ENCODE measurements at regions not wholly inside any gene's neighbourhood (a gene's known extent, or its start where the extent isn't known, plus 50 kb on each side); places are given as distances from the start of the nearest gene placed in this dataset.

DNA sequence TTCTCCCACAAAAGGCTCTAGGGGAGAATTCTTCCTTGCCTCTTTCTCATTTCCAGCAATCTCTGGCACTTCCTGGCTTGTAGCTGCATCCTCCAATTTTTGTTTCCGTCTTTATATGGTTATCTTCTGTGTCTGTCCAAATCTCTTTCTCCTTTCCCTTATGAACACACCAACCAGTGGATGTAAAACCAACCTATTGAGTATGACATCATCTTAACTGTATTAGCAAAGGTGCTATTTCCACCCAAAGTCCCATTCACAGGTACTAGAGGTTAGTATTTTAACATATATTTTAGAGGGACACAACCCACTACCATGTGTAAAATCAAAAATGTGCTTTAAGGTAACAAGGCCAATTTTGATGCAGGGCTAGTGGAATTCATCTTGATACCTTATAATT is 129.0 kb downstream of the RAP2A start:
- DNase-seq: no peak

- no peak for DNase-seq
Observed at GRCh38 chr13:97564956-97565355, 131.0 kb downstream of the RAP2A start.

DNA sequence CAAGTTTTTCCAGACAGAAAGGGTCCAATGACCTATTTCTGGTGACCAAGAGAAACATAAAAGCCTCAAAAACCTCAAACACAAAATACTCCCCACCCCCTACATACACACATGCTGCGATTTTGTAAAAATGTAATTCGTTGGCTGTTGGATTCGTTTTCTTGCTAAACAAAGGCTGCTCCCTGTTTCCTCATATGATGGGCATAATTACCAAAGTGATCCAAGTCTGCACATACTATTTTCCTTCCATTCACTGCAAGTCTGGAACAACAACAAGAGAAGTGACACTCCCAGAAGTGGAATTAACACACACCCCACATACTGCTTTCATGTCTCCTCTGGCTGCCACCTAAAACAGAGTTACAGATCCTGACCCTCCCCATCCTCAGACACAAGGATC is 131.9 kb downstream of the RAP2A start:
- DNase-seq: no peak

- no peak for DNase-seq
Observed at GRCh38 chr13:97566907-97567306, 132.9 kb downstream of the RAP2A start.

GRCh38 chr13:97567510-97568243 is 133.7 kb downstream of the RAP2A start:
- no peak for DNase-seq

GRCh38 chr13:97568850-97569249 is 134.9 kb downstream of the RAP2A start:
- no peak for DNase-seq

DNA sequence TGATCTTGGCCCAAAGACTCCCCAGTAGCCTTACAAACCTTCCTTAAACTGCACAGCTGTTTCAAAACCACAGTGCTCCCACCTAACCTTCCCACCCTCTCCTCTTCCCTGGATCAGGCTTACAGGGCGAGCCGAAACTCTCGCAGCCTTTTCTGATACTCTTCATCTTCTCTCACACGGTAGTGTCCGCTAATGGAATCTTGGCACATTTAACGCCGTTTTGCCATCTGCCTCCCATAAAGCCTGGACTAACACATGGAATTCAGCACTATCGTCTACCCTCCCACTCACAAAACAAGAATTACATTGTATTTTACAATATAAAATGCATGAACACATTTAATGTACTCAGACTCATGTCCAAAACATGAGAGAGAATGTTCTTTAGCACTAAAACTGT is 135.9 kb downstream of the RAP2A start:
- DNase-seq: no peak

GRCh38 chr13:97570442-97570841 is 136.5 kb downstream of the RAP2A start:
- no peak for DNase-seq

DNA sequence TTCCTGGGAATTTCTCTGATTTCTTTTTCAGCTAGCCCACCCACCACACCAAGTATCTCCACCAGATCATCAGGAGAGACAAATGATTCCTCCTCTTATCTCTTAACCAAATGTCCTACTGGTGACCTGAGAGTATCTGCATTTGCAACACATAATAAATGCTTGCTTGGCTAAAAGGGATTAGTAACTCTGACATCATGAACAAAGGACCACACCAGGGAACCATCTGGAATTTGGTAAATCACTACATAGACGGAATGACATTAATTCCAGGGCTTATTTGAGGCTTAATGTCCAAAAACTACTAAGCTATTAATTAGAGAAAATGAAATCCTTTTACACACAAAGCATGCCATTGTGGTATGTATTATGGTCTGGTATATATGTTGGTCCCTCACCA is 139.0 kb downstream of the RAP2A start:
- no peak for DNase-seq

- no peak for DNase-seq
Observed at GRCh38 chr13:97574926-97575325, 141.0 kb downstream of the RAP2A start.

DNA sequence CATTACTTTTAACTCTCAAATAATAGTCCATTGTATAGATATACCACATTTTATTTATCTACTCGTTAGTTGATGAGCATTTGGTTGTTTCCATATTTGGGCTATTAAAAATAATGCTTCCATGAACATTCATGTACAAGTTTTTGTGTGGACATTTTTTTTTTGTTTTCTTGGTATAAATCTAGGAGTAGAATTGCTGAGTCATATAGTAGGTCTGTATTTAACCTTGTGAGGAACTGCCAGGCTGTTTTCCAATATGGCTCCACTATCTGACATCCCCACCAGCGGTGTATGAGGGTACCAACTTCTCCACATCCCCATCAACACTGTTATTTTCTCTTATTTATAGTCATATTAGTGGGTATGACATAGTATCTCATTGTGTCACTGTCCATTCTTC is 143.1 kb downstream of the RAP2A start:
- DNase-seq: no peak

DNA sequence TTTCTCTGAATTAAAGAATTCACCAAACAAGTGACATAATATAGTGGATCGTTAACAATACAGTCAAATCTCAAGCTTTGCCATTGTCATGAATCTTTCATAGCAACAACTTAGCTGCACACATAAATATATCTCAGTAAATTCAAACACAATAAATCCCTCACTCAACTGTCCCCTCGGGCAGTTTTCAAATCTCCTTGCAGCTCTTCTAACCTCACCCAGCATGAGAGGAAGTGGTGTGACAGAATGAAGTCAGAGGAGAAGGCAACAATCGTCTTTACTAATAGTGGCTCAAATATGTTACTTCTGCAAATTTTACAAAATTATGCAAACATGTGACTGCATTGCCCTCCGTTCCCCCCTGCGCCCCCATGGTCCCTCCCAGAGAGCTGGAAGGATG is 148.2 kb downstream of the RAP2A start:
- DNase-seq: no peak

DNA sequence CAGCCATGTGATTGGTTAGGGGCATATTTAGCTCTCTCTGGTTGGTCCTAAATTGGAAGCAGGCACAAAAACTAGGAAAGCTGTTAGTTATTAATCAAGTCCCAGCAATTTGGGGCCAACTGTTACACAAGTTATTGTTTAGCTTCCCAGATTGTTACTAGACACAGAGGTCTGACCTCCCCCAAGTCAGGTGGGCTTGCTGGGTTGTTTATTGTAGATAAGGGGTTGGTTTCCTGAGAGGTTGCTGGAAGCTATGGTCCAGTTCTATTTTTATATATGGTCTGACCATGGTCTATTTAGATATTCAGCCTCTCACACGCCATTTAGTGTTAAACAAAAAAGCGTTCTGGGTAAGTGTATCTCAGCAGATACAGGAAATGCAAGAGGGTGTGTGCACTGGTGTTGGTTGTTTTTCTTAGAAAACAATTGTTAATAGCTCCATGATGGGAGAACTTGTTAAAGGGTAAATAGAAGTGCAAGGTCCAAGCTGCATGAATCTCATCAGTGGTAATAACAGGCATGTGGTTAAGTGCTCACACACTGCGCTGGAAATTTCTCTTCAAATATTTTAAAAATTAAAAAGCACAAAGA is 150.0 kb downstream of the RAP2A start:
- DNase-seq: no peak

GRCh38 chr13:97586941-97587340 is 153.0 kb downstream of the RAP2A start:
- DNase-seq: no peak

DNA sequence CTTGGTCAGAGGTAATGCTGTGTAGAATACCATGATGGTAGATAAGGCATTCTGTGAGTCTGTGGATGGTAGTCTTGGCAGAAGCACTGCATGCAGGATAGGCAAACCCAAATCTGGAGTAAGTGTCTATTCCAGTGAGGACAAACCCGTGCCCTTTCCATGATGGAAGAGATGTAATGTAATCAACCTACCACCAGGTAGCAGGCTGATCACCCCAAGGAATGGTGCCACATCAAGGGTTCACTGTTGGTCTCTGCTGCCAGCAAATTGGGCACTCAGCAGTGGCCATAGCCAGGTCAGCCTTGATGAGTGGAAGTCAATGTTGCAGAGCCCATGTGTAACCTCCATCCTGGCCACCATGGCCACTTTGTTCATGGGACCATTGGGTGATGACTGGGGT is 155.0 kb downstream of the RAP2A start:
- no peak for DNase-seq

DNA sequence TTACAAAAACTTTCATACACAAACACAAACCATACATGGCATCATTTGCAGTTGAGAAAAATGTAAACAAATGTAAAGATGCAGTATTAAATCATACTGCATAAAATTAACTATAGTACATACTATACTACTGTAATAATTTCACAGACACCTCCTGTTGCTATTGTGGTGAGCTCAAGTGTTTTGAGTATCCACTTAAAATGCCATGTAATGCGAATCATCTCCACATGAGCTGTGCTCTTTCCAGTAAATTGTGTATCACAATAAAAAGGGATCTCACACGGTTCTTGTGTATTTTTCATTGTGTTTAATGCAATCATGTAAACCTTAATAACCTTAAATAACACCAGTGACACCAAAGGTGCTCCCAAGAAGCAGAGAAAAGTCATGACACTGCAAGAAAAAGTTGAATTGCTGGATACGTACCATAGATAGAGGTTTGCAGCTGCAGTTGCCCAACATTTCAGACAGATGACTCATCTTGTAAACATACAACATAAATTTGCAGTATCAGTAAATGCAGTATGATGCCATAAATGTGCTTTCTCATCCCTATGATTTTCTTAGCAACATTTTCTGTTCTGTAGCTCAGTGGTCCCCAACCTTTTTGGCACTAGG is 166.6 kb downstream of the RAP2A start:
- no peak for DNase-seq

GRCh38 chr13:97615266-97615665 is 181.3 kb downstream of the RAP2A start:
- no peak for DNase-seq

GRCh38 chr13:97616385-97616784 is 182.4 kb downstream of the RAP2A start:
- DNase-seq: no peak

- DNase-seq: no peak
Observed at GRCh38 chr13:97621025-97621424, 187.1 kb downstream of the RAP2A start.

DNA sequence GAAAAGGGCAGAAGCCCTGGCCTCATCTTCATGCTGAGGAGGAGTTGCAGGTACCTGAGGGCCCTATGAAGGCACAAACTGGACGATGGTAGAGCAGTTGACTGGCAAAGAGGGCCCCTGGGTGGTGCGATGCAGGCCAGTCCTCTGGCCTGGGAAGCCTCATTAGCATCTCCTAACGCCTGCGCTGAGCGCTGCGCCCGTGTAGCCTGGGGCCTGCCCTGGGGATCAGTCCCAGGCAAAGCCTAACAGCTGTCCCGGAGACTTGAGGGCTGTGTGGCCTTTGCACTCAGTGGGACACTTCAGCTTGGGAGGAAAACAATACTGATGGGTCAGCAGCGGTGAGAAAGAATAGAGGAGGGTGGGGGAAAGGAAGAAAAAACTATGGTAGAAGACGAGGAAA is 187.7 kb downstream of the RAP2A start:
- DNase-seq: no peak

DNA sequence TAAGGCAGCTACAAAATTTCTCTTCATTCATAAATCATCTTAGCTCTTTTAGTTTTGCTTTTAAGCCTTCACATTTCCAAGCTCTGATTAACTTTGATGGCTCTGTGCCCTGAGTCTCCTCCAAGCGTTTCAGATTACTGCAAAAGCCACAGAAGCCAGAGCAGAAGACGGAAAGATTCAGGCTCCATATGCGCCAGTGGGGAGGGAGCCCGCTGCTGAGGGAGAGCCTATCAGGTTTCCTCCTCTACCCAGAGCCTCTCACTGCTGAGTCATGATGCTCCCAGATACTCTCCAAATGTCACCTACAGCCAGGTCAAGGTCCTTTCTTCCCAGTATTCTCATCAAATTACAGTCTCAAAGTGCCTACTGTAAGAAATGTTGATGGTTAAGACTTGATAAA is 193.6 kb downstream of the RAP2A start:
- DNase-seq: no peak

DNA sequence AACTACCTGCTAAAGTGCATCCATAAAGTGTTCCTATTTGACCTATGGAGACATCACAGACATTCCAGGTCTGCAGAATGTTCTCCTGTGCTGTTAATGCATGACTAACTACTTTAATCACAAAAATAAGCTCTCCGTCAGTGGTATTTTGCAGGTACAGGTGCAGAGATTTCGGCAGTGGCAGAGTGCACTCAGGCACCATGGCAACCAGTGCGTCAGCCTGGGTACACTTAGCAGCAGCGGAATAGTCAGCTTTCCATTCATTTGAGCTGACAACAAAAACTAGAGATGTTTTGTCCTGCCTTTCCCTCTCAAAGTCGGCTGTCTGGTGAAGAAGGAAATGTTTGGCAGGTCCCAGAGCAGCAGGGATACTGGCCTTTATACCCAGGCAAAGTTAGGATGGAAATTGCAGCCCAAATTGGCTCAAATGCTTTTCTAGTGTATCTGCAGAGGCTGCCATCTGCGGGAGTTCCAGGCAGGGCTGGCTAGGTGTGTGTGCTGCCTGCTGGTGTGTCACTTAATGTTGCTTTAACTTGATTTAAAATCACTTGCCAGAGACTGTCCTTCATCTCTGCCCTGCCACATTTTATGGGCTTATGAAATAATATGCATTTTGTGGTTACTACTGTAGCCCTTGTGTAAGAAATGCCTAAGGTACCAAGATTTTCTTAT is 195.8 kb downstream of the RAP2A start:
- DNase-seq: no peak

DNA sequence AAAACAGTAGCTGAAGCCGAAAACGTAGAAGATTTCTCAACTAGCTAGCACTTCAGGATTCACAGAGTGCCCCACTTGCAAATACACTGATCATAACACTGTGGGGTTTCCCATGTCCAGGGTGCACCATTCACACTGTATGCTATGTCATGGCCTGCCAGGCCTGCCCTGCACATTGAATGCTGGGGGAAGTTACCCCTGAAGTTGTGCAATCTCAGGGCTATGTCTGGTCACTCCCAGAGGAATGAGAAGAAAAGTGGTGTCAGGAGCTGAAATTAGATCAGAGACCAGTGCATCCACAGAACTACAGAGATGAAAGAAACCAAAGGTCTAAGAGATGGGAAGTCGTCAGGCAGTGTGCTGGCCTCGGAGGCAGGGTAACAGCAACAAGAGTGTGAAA is 196.8 kb downstream of the RAP2A start:
- no peak for DNase-seq

- DNase-seq: no peak
Observed at GRCh38 chr13:97631158-97631557, 197.2 kb downstream of the RAP2A start.

All from right kidney (tissue), 1 donor.